ENCODE measurements at regions not wholly inside any gene's neighbourhood (a gene's known extent, or its start where the extent isn't known, plus 50 kb on each side); places are given as distances from the start of the nearest gene placed in this dataset.

DNA sequence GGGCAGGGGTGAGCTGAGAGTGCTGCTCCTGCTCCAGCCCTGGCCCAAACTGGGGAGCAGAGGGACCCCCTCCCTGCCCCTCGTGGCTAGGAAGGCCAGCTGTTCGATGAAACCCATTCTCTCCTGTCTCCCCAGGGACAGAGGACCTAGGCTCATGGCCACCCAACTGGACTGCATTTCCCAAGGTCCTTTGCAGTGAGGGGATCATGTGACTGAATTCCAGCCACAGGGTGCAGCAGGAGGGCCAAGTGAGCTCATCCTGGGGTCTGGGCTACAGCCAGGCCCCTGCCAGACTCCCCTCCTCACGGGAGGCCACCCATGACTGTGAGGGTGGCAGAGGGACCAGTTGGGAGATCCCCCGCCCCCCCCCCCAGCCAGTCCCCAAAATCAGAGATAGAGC lies 777.6 kb downstream of the TBC1D22A start:
- TF ChIP-seq CTCF (conservative IDR thresholded peaks at IDR 0.05; ENCODE audit: low read depth, low read length) = no peak
- TF ChIP-seq EZH2 (IDR thresholded peaks at IDR 0.05; ENCODE audit: low read length, unreplicated experiment) = no peak

Measured in PC-3 (cell line).